ENCODE measurements at regions not wholly inside any gene's neighbourhood (a gene's known extent, or its start where the extent isn't known, plus 50 kb on each side); places are given as distances from the start of the nearest gene placed in this dataset.

GRCh38 chr5:156174225-156174624 is 152.7 kb upstream of the SGCD start:
- in situ Hi-C loops (cut with MboI; ENCODE audit: low sequenced_read_pairs) (no loop called here), dilution Hi-C loops (cut with HindIII; ENCODE audit: low sequenced_read_pairs, unreplicated experiment) (no loop called here), intact Hi-C loops (cut with micrococcal nuclease) (loop anchor here (10.0 kb wide), 1 partner anchor 641 kb away; no protein-coding TSS in a partner anchor)
- 86% methylated on average over 1 of the region's 2 CpGs; no CpG with 5 or more reads in 1 of the 2 experiments for WGBS, 2 experiments (ENCODE audit: extremely low coverage in 2 of 2, insufficient read length in 1 of 2)
- H3K79me1 ChIP-seq (ENCODE audit: low read depth in 1 of 2, low read length in 2 of 2), result no peaks in the 10 kb centered on the region
- no peak for ATAC-seq (ENCODE audit: low read depth)
- H2BK5ac ChIP-seq (ENCODE audit: low read depth, low read length, poor library complexity, severe bottlenecking), result no peak overlapping the region
- H3K4me1 ChIP-seq (ENCODE audit: control insufficient read depth, insufficient read depth, low read length), result no peaks in the 10 kb centered on the region
- H3K14ac ChIP-seq (replicated peaks; ENCODE audit: low read depth, low read length), result no peak overlapping the region
- no peak overlapping the region for H4K8ac ChIP-seq (ENCODE audit: low read depth in 2 of 2, low read length in 2 of 2)
- H2AK5ac ChIP-seq (ENCODE audit: low read depth, low read length), result no peak overlapping the region
- H3K9me3 ChIP-seq (ENCODE audit: control insufficient read depth, insufficient read depth, low read length), result no peaks in the 10 kb centered on the region
- H4K91ac ChIP-seq (ENCODE audit: insufficient read depth, low read depth, low read length), result no peak overlapping the region
- H3K56ac ChIP-seq (ENCODE audit: extremely low read depth, insufficient read depth, low read length), result no peak overlapping the region
- H2BK120ac ChIP-seq (ENCODE audit: low read depth, low read length), result no peak overlapping the region
- H3K23ac ChIP-seq (ENCODE audit: low read depth, low read length), result no peak overlapping the region
- H3K27ac ChIP-seq (ENCODE audit: insufficient read depth, low read length), result no peak overlapping the region
- H2AK9ac ChIP-seq (replicated peaks; ENCODE audit: low read depth, low read length, poor library complexity), result no peak overlapping the region
- H3K36me3 ChIP-seq (ENCODE audit: control insufficient read depth, insufficient read depth, low read length), result no peaks in the 10 kb centered on the region
- BruUV-seq (replicated peaks), result no TSS peak
- ChIA-PET CTCF (no interaction called here), POLR2A (ENCODE audit: unreplicated experiment) (no interaction called here)
- H2AFZ ChIP-seq (replicated peaks; ENCODE audit: low read length, poor library complexity), result no peak overlapping the region
- H3K18ac ChIP-seq (ENCODE audit: low read depth, low read length), result no peak overlapping the region
- no peaks in the 10 kb centered on the region for H4K20me1 ChIP-seq (ENCODE audit: insufficient read depth, low read length)
- no peak overlapping the region for H3K9ac ChIP-seq (ENCODE audit: low read depth, low read length)
- H3K4ac ChIP-seq (ENCODE audit: low read depth, low read length), result no peak overlapping the region
- no peaks in the 10 kb centered on the region for H3K9me1 ChIP-seq (ENCODE audit: insufficient read depth, low read length)
- TF ChIP-seq ELK1 (IDR thresholded peaks at IDR 0.05; ENCODE audit: borderline replicate concordance, low read depth, low read length), result no peak
- TF ChIP-seq MAZ (IDR thresholded peaks at IDR 0.05; ENCODE audit: borderline replicate concordance, low read depth, low read length), result no peak
- TF ChIP-seq SMC3 (IDR thresholded peaks at IDR 0.05; ENCODE audit: low read depth, low read length), result no peak
- TF ChIP-seq FOS (IDR thresholded peaks at IDR 0.05; ENCODE audit: low read depth, low read length), result no peak
- TF ChIP-seq CEBPB (IDR thresholded peaks at IDR 0.05; ENCODE audit: low read depth, low read length), result no peak
- TF ChIP-seq CTCF (conservative IDR thresholded peaks at IDR 0.05; ENCODE audit: low read depth, low read length), result no peak
- no peak overlapping the region for H3K4me3 ChIP-seq (ENCODE audit: insufficient read depth, low read depth, low read length)
- no peak overlapping the region for H3K4me2 ChIP-seq (ENCODE audit: low read depth, low read length)
- H3K27me3 ChIP-seq (ENCODE audit: control insufficient read depth, insufficient read depth, low read length), result no peaks in the 10 kb centered on the region
- no peak overlapping the region for H2BK20ac ChIP-seq (ENCODE audit: low read depth, low read length)
- DNase-seq, result no peak
- no peak overlapping the region for H2BK15ac ChIP-seq (ENCODE audit: low read depth, low read length)
- H4K5ac ChIP-seq (ENCODE audit: low read depth, low read length), result no peak overlapping the region
